Prostate gland (tissue), 2 donors: ENCODE measurements at regions not wholly inside any gene's neighbourhood (a gene's known extent, or its start where the extent isn't known, plus 50 kb on each side); places are given as distances from the start of the nearest gene placed in this dataset.

Experiments
- CTCF ChIP-seq, 4 experiments: fragments of 200-600 bp in 2 of 4; fragments of 450-650 bp in 2 of 4; sonication (generic) in 2 of 4; IDR thresholded peaks; 1 replicate in 3 of 4; 2 replicates in 1 of 4; pipeline ENCODE4 v1.5.1; 2016 to 2019; ENCODE audit warnings: antibody characterized with exemption in 4 of 4, mild to moderate bottlenecking in 2 of 4, moderate library complexity in 2 of 4
- POLR2A ChIP-seq: fragments of 450-650 bp; IDR thresholded peaks from one replicate; pipeline ENCODE4 v1.6.1; 2016; ENCODE audit warnings: antibody characterized with exemption, mild to moderate bottlenecking

GRCh38 chr2:238997137-238997390, 149.2 kb downstream of the TWIST2 start:
- TF ChIP-seq CTCF (IDR thresholded peaks at IDR 0.05) = no peak
- TF ChIP-seq POLR2A = no peak
